GM12878 (cell line): ENCODE measurements at regions not wholly inside any gene's neighbourhood (a gene's known extent, or its start where the extent isn't known, plus 50 kb on each side); places are given as distances from the start of the nearest gene placed in this dataset.

Experiments
- ATAC-seq: fragments of 200-7000 bp; cut with Tn5 transposase; 3 replicates; pipeline ENCODE4 v1.9.1; 2020; ENCODE audit warnings: mild to moderate bottlenecking, moderate library complexity
- BruUV-seq: library from RNA; stranded (reverse); fragments of 400-500 nt; replicated peaks from 2 replicates; lab custom pipeline; 2021; lab: Mats Ljungman, UMichigan
- CTCF ChIA-PET: fragments of 300-600 bp; sonication (Branson Sonifier 250); formaldehyde crosslinking; extraction: SDS; loops from one replicate; lab custom pipeline; 2021; ENCODE audit warnings: inconsistent platforms; lab: Yijun Ruan, JAX
- POLR2A ChIA-PET: fragments of 350-600 bp; formaldehyde crosslinking; extraction: SDS; loops from one replicate; lab custom pipeline; 2021; ENCODE audit warnings: inconsistent platforms; lab: Charles Lee
- RAD21 ChIA-PET: fragments of 300-600 bp; sonication (Branson Sonifier 250); formaldehyde crosslinking; loops from one replicate; lab custom pipeline; 2023; ENCODE audit warnings: antibody characterized with exemption; ENCODE audit not compliant: unreplicated experiment; lab: Charles Lee
- SMC1A ChIA-PET: fragments of 300-600 bp; sonication (Branson Sonifier 250); formaldehyde crosslinking; loops from one replicate; lab custom pipeline; 2023; ENCODE audit not compliant: unreplicated experiment, uncharacterized antibody; lab: Charles Lee
- DNase-seq: peaks from one replicate; pipeline ENCODE4 v3.0.0-alpha.2; 2011; ENCODE audit warnings: low read depth, low spot score
- FAIRE-seq: peaks from 3 replicates; lab custom pipeline; 2011; peaks lifted over from hg19 to GRCh38; lab: Jason Lieb, UNC
- H2AFZ ChIP-seq: 2 replicates; pipeline ENCODE4 v1.6.0; 2011; ENCODE audit warnings: low read depth, low read length, control low read depth; ENCODE audit not compliant: control insufficient read depth
- H3K27ac ChIP-seq: 2 replicates; pipeline ENCODE4 v1.5.1; 2011; ENCODE audit warnings: control low read depth; ENCODE audit not compliant: control insufficient read depth, insufficient read depth
- H3K27me3 ChIP-seq, 2 experiments: replicated peaks in 1 of 2; 2 replicates each; pipeline versions ENCODE4 v1.6.0 to v1.6.1; 2011; ENCODE audit warnings: low read length in 1 of 2; ENCODE audit not compliant: control insufficient read depth in 2 of 2, insufficient read depth in 2 of 2
- H3K36me3 ChIP-seq, 2 experiments: 2 replicates each; pipeline ENCODE4 v1.5.1; 2011; ENCODE audit warnings: low read length in 1 of 2; ENCODE audit not compliant: control insufficient read depth in 2 of 2, insufficient read depth in 2 of 2
- H3K4me1 ChIP-seq: 2 replicates; pipeline ENCODE4 v1.6.1; 2011; ENCODE audit warnings: mild to moderate bottlenecking, low read length, moderate library complexity, mixed read lengths; ENCODE audit not compliant: control insufficient read depth, insufficient read depth
- H3K4me2 ChIP-seq: 2 replicates; pipeline ENCODE4 v1.6.0; 2011; ENCODE audit warnings: control low read depth; ENCODE audit not compliant: control insufficient read depth, insufficient read depth
- H3K4me3 ChIP-seq: fragments of 200-600 bp; sonication (generic); 2 replicates; pipeline ENCODE4 v1.5.1; 2016
- H3K79me2 ChIP-seq: 2 replicates; pipeline ENCODE4 v1.6.0; 2011; ENCODE audit warnings: low read length; ENCODE audit not compliant: control insufficient read depth, insufficient read depth
- H3K9ac ChIP-seq: 2 replicates; pipeline ENCODE4 v1.8.0; 2011; ENCODE audit warnings: low read length, control low read depth, mixed read lengths; ENCODE audit not compliant: control insufficient read depth, insufficient read depth
- H3K9me3 ChIP-seq: replicated peaks from 3 replicates; pipeline ENCODE4 v1.5.1; 2011; ENCODE audit warnings: mild to moderate bottlenecking, low read length; ENCODE audit not compliant: control insufficient read depth, insufficient read depth
- H4K20me1 ChIP-seq: 2 replicates; pipeline ENCODE4 v1.6.0; 2011; ENCODE audit not compliant: control insufficient read depth, insufficient read depth
- ATF7 ChIP-seq: fragments of 450-650 bp; IDR thresholded peaks from 2 replicates; pipeline ENCODE4 v1.6.1; 2016; ENCODE audit warnings: low read depth, mild to moderate bottlenecking
- CREM ChIP-seq: IDR thresholded peaks from 2 replicates; pipeline ENCODE4 v1.6.1; 2014; ENCODE audit warnings: antibody characterized with exemption, low read depth
- FOS ChIP-seq: IDR thresholded peaks from 3 replicates; pipeline ENCODE4 v1.6.1; 2011; ENCODE audit warnings: borderline replicate concordance; ENCODE audit not compliant: insufficient read length; ENCODE audit errors: extremely low read depth
- MTA2 ChIP-seq: fragments of 450-650 bp; IDR thresholded peaks from 2 replicates; pipeline ENCODE4 v1.6.1; 2016; ENCODE audit warnings: low read depth, mild to moderate bottlenecking, moderate library complexity
- NFXL1 ChIP-seq: fragments of 450-650 bp; IDR thresholded peaks from 2 replicates; pipeline ENCODE4 v1.6.1; 2017; ENCODE audit warnings: antibody characterized with exemption, mild to moderate bottlenecking, borderline replicate concordance
- RFX5 ChIP-seq: IDR thresholded peaks from 2 replicates; pipeline ENCODE4 v1.6.1; 2011; ENCODE audit warnings: low read depth, low read length, improper control_type of control experiment
- SP1 ChIP-seq: IDR thresholded peaks from one replicate; pipeline ENCODE4 v1.6.1; 2011; ENCODE audit warnings: low read depth, low read length
- STAT1 ChIP-seq: fragments of 450-650 bp; conservative IDR thresholded peaks from 2 replicates; pipeline ENCODE4 v1.6.1; 2014; ENCODE audit warnings: antibody characterized with exemption, mild to moderate bottlenecking
- SUPT20H ChIP-seq: IDR thresholded peaks from 2 replicates; pipeline ENCODE4 v1.6.1; 2011; ENCODE audit warnings: low read depth, mild to moderate bottlenecking, low read length, moderate library complexity, borderline replicate concordance; ENCODE audit not compliant: control insufficient read depth
- SUZ12 ChIP-seq: fragments of 200-600 bp; sonication (generic); IDR thresholded peaks from one replicate; pipeline ENCODE4 v1.6.1; 2018; ENCODE audit warnings: antibody characterized with exemption, mild to moderate bottlenecking; ENCODE audit not compliant: unreplicated experiment
- TCF12 ChIP-seq: IDR thresholded peaks from 2 replicates; pipeline ENCODE4 v1.6.1; 2011; ENCODE audit warnings: low read depth, mild to moderate bottlenecking, low read length
- WGBS: methylation state at CpG from one replicate; pipeline ENCODE4 v1.1.6; 2016; ENCODE audit warnings: low lambda C conversion rate; ENCODE audit not compliant: insufficient replicate concordance, insufficient coverage; ENCODE audit errors: missing lambda C conversion rate; 5-methylcytosine and 5-hydroxymethylcytosine counted together
- in situ Hi-C: fragments of 300-500 bp; cut with MboI; formaldehyde crosslinking; loops from 9 replicates; pipeline ENCODE4 v1.14.3; 2018; ENCODE audit warnings: mixed read lengths
- intact Hi-C: fragments of 100-400 bp; cut with micrococcal nuclease; formaldehyde crosslinking; loops from one replicate; pipeline ENCODE4 v1.14.2; 2022; ENCODE audit not compliant: unreplicated experiment
- TF ChIP-seq, protein P1 (sequence below): fragments of 450-650 bp; formaldehyde crosslinking; IDR thresholded peaks from 2 replicates; pipeline ENCODE4 v1.4.0; 2022; ENCODE audit warnings: mild to moderate bottlenecking, moderate library complexity

DNA sequence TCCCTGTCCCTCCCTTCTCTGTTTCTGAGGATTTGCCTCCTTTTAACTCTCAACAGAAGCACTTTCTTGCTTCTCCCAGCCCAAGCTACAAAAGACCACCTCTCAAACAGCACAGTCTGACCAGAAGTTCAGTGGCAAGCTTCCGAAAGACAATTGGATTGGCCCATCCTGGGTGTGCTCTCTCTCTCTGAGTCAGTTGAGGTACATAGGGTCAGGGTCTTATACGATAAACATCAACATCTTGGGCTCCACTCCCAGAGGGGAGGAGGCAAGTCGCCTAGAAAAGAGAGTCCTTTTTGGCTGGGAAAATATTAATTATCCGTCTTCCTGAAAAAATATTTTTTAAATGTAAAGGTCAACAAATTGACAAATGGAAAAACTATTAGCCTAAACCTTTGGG, 155.8 kb downstream of the TMCO5A start:
- in situ Hi-C loops = no loop called here
- Histone ChIP-seq H3K9me3 (no peaks in the 10 kb centered on the region; the same call in 2 of the 3 replicates), H4K20me1 (no peaks in the 10 kb centered on the region), H3K4me2 (no peak overlapping the region), H3K27me3 (no peaks in the 10 kb centered on the region), H3K27ac (no peak overlapping the region), H3K9ac (no peak overlapping the region), H3K4me1 (peaks cover 12% of the 10 kb centered on the region), H3K4me3 (no peak overlapping the region), H2AFZ (no peak overlapping the region), H3K79me2 (no peaks in the 10 kb centered on the region), H3K36me3 (no peaks in the 10 kb centered on the region)
- ChIA-PET RAD21 (no interaction called here), POLR2A (no interaction called here), SMC1A (interaction anchor here (1.1 to 1.2 kb wide), 2 partner anchors 10 to 37 kb away, joined by 3 to 4 read pairs; no protein-coding TSS in a partner anchor), CTCF (no interaction called here)
- BruUV-seq = no TSS peak
- DNase-seq = no peak
- intact Hi-C loops = no loop called here
- no peak for FAIRE-seq
- no peak for ATAC-seq
- WGBS = 63% methylated on average over 4 of the region's 4 CpGs
- TF ChIP-seq FOS = no peak
- TF ChIP-seq STAT1 = no peak
- no peak for TF ChIP-seq SP1
- TF ChIP-seq TCF12 = no peak
- TF ChIP-seq ATF7 = no peak
- no peak for TF ChIP-seq RFX5
- no peak for TF ChIP-seq SUPT20H
- TF ChIP-seq, protein P1, sequence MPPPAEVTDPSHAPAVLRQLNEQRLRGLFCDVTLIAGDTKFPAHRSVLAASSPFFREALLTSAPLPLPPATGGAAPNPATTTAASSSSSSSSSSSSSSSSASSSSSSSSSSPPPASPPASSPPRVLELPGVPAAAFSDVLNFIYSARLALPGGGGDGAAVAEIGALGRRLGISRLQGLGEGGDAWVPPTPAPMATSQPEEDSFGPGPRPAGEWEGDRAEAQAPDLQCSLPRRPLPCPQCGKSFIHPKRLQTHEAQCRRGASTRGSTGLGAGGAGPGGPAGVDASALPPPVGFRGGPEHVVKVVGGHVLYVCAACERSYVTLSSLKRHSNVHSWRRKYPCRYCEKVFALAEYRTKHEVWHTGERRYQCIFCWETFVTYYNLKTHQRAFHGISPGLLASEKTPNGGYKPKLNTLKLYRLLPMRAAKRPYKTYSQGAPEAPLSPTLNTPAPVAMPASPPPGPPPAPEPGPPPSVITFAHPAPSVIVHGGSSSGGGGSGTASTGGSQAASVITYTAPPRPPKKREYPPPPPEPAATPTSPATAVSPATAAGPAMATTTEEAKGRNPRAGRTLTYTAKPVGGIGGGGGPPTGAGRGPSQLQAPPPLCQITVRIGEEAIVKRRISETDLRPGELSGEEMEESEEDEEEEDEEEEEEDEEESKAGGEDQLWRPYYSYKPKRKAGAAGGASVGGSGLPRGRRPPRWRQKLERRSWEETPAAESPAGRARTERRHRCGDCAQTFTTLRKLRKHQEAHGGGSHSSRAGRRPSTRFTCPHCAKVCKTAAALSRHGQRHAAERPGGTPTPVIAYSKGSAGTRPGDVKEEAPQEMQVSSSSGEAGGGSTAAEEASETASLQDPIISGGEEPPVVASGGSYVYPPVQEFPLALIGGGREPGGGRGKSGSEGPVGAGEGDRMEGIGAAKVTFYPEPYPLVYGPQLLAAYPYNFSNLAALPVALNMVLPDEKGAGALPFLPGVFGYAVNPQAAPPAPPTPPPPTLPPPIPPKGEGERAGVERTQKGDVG (CRISPR knock-in tag) = no peak
- no peak for TF ChIP-seq SUZ12
- no peak for TF ChIP-seq CREM
- no peak for TF ChIP-seq MTA2
- TF ChIP-seq NFXL1 = no peak
